NCI-H1694 (cell line): ENCODE measurements at regions not wholly inside any gene's neighbourhood (a gene's known extent, or its start where the extent isn't known, plus 50 kb on each side); places are given as distances from the start of the nearest gene placed in this dataset.

Source experiments
- DNase-seq: peaks from one replicate; lab custom pipeline; 2025; lab: John Stamatoyannopoulos, UW

DNA sequence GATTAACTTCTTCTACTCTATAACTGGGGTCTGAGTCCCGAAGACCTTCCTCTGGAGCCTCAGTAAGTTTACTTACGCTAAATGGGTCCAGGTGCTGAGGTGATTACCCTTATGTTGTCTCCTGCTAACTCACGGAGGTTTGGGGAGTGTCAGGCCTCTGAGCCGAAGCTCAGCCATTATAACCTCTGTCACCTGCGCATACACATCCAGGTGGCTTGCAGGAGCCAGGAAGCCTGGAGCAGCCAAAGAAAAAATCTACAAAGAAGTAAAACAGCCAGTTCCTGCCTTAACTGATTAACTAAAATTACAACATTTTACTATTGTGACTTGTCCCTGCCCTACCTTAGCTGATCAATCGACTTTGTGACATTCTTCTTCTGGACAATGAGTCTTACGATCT lies 350.7 kb downstream of the GLRX3 start:
- DNase-seq = no peak

DNA sequence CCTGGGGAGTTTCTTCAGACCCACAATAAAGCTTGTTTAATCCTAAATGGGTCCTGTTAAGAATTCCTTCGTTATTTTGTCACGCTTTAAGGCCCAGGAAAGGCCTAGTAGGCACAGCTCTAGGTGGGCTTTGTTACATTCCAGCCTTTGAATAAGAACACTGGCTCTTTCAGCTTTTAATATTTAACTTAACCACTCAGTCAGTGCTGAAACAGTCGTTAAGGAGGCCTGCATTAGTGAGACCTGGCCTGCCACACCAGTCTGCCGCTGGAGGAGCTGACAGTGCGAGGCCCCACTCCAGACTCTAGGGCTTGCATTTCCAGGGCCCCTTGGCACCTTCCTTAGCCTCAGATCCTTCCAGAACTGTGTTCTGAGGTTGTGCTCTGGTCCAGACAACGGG lies 351.4 kb downstream of the GLRX3 start:
- no peak for DNase-seq

DNA sequence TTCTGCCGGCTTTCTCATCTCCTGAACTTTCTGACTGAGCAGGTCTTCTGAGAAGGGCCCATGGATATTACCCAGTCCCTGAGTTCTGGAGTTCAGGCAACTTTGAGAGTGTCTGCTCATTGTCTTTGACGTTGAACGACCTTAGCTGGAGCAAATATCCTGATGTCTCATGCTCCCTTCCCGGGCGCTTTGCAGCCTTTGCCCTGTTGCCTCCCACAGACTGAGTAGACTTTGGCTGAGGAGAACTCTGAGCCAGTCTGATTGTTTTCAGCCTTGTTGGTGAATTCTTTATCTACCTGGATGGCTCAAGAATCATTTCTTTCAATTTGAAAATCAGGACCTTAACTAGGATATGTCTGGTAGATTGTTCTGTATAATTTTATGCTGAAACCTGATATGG lies 353.7 kb downstream of the GLRX3 start:
- no peak for DNase-seq

DNA sequence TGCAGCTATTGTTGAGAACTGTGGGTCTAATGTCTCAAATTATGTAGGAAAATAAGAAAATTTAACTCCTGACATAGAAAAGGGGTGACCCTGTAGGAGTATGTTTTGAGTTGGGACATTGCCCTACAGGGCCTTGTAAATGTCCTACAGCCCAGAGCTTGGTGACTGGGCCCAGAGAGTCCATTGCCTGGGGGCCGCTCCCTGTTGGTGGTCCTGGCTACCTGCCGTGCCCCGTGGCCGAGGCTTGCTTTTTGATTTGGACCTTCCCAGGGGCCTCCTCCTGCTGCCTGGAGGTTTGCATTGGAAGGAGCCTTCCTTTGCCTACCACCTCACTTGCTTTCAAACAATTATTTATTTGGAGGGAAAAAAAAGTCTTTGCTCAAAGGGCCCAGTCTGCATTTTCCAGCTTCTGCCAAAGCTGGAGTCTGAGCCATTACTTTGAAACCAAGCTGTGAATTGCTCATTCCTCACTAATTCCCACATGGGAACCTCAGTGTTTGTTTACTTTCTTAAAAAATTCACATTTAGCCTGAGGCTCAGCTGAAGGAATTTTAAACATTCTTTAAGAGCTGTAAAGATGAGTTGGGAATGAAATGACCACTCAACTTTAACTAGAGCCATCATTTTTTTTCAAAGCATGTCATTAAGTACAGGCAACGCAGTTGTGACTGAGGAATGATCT lies 355.0 kb downstream of the GLRX3 start:
- DNase-seq = no peak

DNA sequence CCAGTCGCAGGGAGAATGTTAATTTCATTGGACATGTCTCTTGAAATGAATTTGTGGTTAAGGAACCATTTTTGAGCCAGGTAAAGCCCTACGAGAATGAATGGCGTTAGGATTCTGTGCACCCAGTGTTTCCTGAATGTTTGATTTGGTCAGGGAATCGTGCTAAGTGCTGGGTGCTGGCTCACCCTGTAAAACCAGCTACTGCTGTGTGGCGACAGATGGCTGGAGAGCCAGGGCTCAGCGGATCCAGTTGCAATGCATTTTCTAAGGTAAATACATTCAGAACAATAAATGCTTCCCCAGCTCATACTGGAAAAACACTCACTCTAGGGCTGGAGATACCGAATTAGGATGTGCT lies 355.5 kb downstream of the GLRX3 start:
- no peak for DNase-seq

DNA sequence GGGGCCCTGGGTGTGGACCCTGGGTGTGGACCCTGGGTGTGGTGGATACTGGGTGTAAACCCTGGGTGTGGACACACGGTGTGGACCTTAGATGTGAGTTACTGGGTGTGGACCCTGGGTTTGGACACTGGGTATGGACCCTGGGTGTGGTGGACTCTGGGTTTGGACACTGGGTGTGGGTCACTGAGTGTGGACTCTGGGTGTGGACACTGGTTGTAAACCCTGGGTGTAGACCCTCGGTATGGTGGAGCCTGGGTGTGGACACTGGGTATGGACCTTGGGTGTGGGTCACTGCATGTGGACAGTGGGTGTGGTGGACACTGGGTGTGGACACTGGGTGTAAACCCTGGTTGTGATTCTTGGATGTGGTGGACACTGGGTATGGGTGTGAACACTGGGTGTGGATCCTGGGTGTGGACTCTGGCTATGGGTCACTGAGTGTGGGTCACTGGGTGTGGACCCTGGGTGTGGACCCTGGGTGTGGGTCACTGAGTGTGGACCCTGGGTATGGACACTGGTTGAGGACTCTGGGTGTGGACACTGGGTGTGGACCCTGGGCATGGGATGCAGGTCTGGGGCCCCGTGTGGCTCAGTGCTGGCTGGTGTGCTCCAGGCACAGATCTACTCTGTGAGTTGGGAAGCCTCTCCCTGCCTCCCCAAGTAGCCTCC lies 356.2 kb downstream of the GLRX3 start:
- DNase-seq = no peak

DNA sequence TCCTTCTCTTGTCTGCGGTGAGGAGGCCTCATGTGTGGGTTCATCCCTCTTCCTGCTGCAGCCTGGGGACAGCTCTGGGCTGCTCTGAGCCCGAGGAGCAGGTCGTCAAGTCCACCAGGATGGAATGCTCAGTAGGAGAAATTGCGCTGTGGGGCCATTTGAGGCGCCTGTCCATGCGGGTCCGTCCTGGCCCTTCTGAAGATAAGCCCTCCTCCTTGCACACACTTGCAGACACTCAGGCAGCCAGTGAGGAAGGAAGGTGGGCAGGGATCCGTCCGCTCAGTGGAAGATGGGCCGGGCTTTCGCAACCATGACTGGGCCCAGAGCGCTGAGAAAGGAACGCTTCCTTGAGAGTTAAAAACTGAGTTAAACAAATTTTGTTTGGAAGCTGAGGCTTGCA lies 356.8 kb downstream of the GLRX3 start:
- DNase-seq = no peak

DNA sequence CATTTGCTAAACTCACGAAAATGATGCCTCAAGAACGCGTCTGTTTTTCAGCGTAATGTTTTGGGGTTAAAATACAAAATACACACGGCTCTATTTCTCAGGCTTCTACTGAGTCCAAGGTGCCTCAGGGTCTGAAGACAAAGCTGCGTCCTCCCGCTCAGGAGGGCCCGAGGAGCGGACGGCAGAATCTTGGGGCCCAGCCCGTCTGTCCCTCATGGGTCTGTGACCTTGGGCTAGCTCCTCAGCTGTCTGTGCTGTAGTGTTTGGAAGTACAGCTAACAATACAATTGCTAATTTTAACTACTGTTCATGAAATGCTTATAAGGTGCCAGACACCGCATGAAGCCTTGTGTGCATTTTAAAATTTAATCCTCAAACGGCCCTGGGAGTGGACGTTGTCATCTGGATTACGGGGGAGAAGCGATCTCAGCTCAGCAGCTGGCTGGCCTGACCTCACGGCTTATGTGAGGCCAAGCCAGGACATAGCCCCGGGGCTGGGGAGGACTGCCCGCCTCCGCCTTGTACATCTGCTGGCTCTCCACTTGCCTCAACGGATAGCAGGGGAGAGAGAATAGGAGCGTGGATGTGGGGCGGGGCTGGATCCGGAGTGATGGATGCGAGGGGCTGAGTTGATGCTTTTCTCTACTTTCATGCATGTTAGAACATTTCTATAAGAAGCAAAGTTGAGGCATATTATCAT lies 357.4 kb downstream of the GLRX3 start:
- no peak for DNase-seq

DNA sequence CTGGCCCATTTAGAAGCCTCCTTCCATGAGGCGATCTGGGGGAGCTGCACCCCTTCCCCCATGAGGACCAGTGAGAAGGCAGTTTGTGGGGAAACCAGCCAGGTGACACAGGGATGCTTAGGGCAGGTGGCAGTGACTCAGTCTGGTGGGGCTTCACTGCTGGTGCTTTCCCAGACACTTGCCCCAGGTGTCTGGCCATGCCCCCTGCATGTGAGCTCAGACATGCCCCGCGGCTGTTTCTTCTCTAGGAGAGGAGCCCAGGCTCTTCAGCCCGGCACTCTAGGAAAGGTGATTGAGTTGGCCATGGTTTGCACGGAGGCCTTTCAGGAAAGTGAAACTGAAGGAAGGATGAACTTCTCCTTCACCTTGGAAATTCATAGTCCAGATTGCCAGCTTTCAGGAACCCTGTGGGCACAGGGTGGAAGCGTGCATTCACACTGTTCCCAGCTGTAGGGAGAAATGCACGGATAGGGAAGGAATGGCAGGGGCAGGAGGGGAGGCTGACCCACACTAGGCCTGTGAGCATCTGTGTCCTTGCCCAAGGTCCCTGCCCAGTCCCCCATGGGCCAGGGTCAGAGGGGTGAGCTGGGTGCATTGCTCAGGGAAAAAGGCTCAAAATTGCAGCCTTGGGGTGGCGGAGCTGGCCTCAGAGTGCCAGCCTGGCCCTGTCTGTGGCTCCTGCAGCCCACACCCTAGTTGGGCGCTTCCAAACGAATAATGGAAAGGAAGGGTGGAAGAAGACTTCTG lies 359.1 kb downstream of the GLRX3 start:
- DNase-seq = no peak

DNA sequence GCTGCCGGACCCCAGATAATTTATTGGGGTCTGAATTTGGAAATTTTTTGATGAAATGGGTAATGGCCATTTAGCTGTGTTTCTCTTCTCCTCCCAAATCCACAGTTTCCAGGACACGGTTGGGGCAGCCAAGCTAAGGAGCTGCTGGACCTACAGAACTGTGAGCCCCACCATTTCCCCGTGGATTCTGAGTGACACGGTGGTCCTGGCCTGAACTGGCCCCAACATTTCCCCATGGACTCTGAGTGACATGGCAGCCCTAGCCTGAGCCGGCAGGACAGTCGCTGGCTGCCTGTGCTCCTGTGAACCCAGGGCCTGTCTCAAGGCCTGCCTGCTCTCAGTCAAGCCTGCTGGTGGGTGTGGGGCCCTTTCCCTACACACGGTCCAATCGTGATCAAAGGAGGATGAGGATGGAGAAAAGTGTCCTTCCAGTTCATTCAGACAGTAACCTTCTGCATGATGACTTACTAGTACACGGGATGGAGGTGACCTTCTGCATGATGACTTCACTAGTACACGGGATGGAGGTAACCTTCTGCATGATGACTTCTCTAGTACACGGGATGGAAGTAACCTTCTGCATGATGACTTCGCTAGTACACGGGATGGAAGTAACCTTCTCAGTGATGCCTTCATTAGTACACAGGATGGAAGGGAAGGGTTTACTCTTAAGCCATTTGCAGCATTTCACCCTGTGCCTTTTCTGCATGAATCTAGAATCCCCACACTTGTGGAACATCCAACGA lies 359.9 kb downstream of the GLRX3 start:
- no peak for DNase-seq

DNA sequence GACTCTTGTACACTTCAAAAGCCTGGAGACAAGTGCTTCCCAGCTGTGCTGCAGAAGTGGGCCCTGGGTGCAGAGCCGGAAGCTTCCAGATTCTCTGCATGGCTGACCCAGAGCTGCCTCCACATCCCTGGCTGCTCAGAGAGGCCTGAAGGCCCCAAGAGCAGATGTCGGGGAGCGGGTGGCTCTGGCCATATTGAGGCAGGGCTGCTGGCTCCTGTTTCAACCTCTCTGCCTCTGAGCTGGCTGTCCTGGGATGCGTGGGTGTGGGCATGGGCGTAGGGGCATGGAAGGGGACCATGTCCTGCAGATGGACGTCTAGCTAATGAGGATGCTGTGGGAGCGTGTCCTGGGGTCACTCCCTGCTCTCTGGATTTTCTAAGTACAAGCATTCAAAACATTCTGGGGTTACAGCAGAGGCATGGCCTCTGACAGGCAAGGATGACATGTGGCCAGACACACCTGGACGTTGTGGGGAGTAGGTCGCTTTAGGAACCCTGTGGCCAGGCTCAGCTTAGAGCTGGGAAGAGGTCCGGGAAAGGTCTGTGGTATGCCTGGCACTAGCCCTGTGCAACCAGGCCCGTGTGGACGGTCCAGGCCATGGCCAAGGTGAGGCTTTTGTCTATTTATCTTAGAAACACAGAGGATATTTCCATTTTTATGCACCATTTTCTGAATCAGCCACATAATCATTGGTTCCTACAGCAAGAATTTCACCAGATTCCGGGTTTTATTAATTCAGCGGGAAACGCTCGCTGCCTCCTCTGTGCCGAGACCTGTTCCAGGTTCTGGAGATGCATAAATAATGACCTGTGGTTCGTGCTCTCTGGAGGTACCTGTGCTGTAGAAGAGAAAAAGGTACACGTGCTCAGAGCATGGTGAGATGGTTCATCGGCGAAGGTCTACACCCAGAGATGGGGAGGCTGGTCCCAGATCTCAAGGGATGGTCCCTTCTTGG lies 361.1 kb downstream of the GLRX3 start:
- DNase-seq = no peak

DNA sequence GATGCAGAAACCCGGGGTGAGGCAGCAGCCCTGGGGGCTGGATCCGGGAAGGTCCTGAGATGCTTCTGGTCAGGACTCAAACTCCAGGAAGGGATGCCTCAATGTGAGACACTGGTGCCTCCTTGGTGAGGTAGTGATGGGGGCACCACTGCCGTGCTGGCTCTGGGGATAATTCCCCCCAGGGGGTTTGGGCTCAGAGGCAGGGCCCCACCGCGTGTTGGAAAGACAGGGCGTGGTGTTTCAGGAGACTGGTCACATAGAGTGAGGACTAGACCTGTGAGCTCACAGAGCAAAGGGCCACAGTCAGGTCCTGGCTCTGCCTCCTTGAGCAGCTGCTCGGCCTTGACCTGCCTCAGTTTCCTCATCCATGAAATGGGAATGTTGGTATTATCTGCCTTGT lies 361.9 kb downstream of the GLRX3 start:
- DNase-seq = no peak

DNA sequence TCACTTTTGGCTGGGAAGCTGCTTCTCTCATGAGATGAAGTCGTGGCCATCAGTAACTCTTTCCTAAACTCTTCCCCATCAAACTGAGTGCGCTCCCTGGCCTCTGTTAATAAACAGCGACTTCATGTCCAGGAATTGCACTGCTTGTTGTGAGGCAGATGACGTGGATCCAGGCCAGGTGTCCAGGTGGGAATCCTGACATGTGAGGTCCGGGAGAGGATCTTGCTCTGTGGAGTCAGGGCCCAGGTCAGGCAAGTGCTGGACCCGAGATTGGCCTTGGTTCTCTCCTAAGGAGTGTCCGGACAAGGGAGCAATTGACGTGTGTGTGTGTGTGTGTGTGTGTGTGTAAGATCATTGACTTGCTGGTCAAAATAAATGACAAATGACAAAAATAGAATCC lies 362.7 kb downstream of the GLRX3 start:
- no peak for DNase-seq

DNA sequence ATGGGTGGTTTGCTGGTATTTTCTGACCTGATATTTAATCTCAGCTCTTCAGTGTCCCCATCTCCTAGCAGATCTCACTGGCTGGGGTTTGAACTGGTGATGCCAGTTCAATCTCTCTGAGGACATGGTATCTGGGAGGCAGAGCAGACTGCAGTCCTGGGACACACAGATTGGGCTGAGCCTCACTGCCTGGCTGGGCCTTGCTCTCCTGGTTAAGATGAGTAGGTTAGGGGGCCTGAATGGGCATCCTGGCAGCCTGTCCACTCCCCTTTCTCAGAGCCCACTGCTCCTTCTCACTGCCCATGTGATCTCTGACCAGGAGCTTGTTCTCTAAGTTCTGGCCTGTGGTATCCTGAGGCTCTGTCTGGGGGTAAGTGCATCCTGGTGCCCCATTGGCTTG lies 363.4 kb downstream of the GLRX3 start:
- DNase-seq = no peak

DNA sequence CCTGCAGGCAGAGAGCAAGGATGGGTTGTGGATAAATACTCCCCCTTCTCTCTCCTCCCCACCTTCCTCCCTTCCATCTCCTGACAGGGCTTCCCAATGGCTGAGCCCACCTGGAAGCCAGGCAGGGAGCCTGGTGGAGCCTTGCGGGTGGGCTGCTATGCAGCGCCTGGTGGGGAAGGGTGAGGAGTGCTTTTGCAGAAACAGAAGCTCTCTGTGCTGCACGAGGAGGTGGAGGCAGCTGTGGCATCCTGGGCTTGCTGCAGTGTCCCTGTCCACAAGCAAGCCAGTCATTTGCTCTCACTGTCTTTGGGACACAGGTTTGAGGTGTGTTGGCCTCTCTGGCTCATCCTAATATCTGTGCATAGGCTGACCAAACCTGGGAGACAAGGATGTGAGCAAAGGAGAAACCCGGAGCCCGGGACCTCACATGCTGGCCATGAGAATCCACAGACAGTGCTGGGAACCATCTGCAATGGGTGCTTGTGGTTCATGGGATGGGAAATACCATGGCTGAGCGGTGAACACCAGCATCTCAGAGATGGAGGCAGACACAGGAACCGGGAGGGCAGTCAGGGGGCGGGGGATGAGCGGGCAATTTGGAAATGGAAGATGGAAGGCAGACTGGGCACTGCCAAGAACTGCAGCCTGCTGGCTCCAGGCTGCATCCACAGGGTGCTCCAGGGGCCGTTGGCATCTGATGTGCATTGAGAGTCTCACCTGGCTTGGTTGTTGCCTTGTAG lies 364.2 kb downstream of the GLRX3 start:
- no peak for DNase-seq

DNA sequence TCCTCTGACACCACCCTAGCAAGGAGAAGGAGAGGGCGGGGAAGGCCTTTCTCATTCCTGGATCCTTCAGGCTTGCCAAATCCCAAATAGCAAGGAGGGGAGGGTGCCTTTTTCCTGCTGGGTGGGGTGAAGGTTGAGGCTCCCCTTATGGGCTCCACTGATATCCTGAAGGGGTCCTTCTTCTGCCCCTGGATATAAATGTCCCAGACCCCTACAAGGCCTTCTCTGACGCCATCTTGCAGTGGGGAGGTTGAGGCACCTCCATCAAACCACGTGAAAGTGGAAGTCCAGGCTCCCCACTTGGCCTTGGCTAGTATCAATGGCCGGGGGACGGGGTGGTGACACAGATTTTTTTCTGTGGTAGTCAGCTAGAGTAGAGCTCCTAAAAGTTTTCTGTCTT lies 371.3 kb downstream of the GLRX3 start:
- DNase-seq = no peak

DNA sequence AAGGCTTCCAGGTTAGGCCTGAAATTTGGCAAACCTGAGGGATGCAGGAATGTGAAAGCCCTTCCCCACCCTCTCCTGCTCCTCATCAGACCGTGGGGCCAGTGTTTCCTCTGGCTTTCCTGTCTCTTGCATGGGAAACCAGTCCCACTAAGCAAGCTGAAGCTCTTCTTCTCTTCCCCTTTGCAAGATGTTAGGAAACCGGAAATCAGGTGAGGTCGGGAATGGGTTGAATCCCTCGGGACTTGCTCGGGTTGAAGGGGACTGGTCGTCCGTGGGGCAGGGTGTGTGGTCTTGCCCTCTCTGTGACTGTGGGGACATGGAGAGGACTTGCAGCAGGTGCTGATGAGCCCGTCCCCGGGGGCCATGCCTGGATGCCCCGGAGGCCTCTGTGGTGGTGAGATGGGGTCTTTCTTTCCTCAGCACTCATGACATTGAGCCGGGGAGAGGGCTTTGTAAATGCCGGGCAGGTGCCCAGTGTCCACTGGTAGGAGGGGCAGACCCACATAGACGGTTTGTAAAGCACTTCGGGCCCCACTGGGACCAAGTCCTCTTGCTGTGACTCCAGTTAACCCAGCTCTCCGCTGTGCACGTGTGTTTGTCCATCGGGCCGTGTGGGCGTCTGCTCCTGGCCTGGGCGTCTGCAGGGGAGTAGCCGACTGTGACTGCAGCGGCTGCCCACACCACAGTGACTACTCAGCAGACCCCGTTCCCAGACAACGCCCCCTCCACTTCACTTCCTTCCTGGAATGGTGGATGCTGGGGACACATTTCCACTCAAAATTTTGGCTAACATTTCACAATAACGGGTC lies 373.9 kb downstream of the GLRX3 start:
- DNase-seq = no peak

DNA sequence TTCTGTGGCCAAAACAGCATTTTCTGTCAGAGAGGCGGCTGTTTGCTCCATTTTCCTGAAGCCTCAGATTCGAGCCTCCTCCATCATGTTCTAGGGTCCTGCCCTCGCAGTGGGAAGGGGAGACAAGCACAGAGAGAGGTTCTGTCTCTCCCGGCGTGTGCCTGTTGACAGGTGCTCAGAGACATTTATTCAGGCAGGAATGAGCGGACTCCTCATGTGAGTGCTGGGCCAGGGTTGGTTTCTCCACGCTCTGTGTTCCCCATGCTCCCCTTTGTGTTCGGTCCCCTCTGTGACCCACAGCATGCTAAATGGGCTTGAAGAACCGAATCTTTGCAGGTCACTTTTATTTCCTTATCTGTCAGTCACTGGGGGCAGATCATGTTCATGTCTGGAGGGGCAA lies 374.6 kb downstream of the GLRX3 start:
- no peak for DNase-seq

DNA sequence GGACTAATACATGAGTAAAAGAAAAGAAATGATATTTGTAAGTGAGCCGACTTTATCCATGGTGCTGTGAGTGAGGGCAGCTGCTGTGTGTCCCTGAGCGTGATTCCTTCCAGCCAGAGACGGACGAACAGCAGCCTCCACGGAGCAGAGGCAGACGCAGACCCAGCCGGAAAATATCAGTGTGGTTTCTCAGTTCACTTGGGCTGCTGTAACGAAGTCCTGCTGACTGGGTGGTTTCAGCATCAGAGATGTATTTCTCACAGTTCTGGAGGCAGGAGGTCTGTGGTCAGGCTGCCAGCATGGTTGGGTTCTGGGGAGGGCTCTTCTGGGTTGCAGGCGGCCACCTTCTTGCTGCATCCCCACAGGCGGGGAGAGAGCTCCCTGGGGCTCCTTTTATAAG lies 375.6 kb downstream of the GLRX3 start:
- no peak for DNase-seq
